NCI-H2196 (cell line): ENCODE measurements at regions not wholly inside any gene's neighbourhood (a gene's known extent, or its start where the extent isn't known, plus 50 kb on each side); places are given as distances from the start of the nearest gene placed in this dataset.

ENCODE experiments used
- DNase-seq: peaks from one replicate; lab custom pipeline; 2025; ENCODE audit not compliant: unreplicated experiment; lab: John Stamatoyannopoulos, UW

GRCh38 chr2:60105906-60106305 is 447.5 kb downstream of the BCL11A start:
- no peak for DNase-seq

GRCh38 chr2:60104514-60105505 is 448.6 kb downstream of the BCL11A start:
- no peak for DNase-seq

- no peak for DNase-seq
These were observed 453.4 kb downstream of the BCL11A start for GRCh38 chr2:60100034-60100433.

- no peak for DNase-seq
These were observed 454.5 kb downstream of the BCL11A start for GRCh38 chr2:60098996-60099395.

GRCh38 chr2:60097298-60097697 is 456.2 kb downstream of the BCL11A start:
- no peak for DNase-seq

GRCh38 chr2:60096556-60096955 is 456.9 kb downstream of the BCL11A start:
- no peak for DNase-seq

GRCh38 chr2:60095903-60096302 is 457.6 kb downstream of the BCL11A start:
- no peak for DNase-seq

GRCh38 chr2:60095202-60095815 is 458.1 kb downstream of the BCL11A start:
- DNase-seq = no peak

- peak; percentile 47 for DNase-seq
These were observed 459.0 kb downstream of the BCL11A start for GRCh38 chr2:60094450-60094929.

GRCh38 chr2:60092781-60093180 is 460.7 kb downstream of the BCL11A start:
- no peak for DNase-seq

GRCh38 chr2:60091894-60092293 is 461.6 kb downstream of the BCL11A start:
- DNase-seq = no peak

- DNase-seq = no peak
These were observed 462.2 kb downstream of the BCL11A start for GRCh38 chr2:60091266-60091665.

GRCh38 chr2:60079562-60079961 is 473.9 kb downstream of the BCL11A start:
- DNase-seq = no peak

- no peak for DNase-seq
These were observed 478.4 kb downstream of the BCL11A start for GRCh38 chr2:60075048-60075447.

- no peak for DNase-seq
These were observed 480.3 kb downstream of the BCL11A start for GRCh38 chr2:60073201-60073600.

GRCh38 chr2:60072609-60073008 is 480.8 kb downstream of the BCL11A start:
- DNase-seq = no peak

- DNase-seq = no peak
These were observed 482.0 kb downstream of the BCL11A start for GRCh38 chr2:60071490-60071831.

- no peak for DNase-seq
These were observed 482.5 kb downstream of the BCL11A start for GRCh38 chr2:60070736-60071489.

- DNase-seq = no peak
These were observed 483.3 kb downstream of the BCL11A start for GRCh38 chr2:60070196-60070595.

- DNase-seq = no peak
These were observed 484.7 kb downstream of the BCL11A start for GRCh38 chr2:60068755-60069154.

- DNase-seq = no peak
These were observed 486.4 kb downstream of the BCL11A start for GRCh38 chr2:60067006-60067405.
